DOHH2 (cell line): ENCODE measurements at regions not wholly inside any gene's neighbourhood (a gene's known extent, or its start where the extent isn't known, plus 50 kb on each side); places are given as distances from the start of the nearest gene placed in this dataset.

ENCODE experiments used
- EZH2phosphoT487 ChIP-seq: fragments of 200-600 bp; sonication (generic); IDR thresholded peaks from 2 replicates; pipeline ENCODE4 v1.6.1; 2017; ENCODE audit warnings: borderline replicate concordance, mild to moderate bottlenecking, antibody characterized with exemption, low read length, moderate library complexity, mixed read lengths
- TF ChIP-seq, protein P1 (sequence below): fragments of 200-600 bp; sonication (generic); IDR thresholded peaks from one replicate; pipeline ENCODE4 v1.5.1; 2014; ENCODE audit warnings: antibody characterized with exemption, mild to moderate bottlenecking, low read depth, low read length; ENCODE audit not compliant: poor library complexity, severe bottlenecking

DNA sequence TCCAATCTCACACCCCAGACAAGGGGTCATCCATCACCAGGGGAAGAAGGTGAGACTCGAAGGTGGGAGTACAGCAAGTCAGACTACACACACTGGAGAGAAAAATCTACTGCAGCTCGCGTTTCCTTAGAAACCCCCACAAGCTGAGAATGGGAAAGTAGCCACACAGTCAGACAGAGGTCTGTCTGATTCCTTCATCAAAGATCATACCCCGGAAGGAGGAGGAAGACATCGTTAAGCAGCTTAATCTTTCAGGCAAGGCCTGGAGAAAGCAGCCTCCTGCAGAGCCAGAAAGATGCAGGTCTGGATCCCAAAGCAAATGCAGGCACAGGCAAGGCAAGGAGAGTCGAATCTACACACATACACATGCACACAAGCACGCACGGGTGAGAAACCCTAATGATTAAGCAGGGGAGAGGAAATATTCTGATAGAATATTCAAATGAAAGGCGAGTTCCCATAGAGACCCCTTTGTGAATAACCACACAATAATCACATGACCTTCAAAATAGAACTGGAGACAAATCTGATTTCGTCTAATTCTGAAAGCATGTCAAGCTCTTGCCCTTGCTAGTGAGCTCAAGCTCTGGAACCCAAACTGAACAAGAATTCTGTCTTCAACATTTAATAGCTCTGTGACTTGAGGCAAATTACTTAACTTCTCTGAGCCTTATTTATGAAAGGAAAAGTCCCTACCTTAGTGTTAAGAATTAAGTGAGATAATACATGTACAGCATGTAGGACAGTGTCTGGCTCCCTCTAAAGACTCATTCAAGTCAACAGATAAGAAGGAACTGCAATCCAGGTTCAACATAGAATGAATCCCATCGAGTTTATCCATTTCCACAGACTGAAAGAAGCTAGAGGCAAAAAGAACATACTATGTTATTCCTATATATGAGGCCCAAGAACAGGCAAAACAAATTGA lies 387.8 kb downstream of the OMA1 start:
- TF ChIP-seq, protein P1, sequence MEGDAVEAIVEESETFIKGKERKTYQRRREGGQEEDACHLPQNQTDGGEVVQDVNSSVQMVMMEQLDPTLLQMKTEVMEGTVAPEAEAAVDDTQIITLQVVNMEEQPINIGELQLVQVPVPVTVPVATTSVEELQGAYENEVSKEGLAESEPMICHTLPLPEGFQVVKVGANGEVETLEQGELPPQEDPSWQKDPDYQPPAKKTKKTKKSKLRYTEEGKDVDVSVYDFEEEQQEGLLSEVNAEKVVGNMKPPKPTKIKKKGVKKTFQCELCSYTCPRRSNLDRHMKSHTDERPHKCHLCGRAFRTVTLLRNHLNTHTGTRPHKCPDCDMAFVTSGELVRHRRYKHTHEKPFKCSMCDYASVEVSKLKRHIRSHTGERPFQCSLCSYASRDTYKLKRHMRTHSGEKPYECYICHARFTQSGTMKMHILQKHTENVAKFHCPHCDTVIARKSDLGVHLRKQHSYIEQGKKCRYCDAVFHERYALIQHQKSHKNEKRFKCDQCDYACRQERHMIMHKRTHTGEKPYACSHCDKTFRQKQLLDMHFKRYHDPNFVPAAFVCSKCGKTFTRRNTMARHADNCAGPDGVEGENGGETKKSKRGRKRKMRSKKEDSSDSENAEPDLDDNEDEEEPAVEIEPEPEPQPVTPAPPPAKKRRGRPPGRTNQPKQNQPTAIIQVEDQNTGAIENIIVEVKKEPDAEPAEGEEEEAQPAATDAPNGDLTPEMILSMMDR: no peak
- no peak for TF ChIP-seq EZH2phosphoT487
